ENCODE measurements at regions not wholly inside any gene's neighbourhood (a gene's known extent, or its start where the extent isn't known, plus 50 kb on each side); places are given as distances from the start of the nearest gene placed in this dataset.
"Not testable (repeated sequence)": the region's sequence is repeated elsewhere in the genome, so short reads cannot be mapped to it uniquely, and the experiment has no call there.

DNA sequence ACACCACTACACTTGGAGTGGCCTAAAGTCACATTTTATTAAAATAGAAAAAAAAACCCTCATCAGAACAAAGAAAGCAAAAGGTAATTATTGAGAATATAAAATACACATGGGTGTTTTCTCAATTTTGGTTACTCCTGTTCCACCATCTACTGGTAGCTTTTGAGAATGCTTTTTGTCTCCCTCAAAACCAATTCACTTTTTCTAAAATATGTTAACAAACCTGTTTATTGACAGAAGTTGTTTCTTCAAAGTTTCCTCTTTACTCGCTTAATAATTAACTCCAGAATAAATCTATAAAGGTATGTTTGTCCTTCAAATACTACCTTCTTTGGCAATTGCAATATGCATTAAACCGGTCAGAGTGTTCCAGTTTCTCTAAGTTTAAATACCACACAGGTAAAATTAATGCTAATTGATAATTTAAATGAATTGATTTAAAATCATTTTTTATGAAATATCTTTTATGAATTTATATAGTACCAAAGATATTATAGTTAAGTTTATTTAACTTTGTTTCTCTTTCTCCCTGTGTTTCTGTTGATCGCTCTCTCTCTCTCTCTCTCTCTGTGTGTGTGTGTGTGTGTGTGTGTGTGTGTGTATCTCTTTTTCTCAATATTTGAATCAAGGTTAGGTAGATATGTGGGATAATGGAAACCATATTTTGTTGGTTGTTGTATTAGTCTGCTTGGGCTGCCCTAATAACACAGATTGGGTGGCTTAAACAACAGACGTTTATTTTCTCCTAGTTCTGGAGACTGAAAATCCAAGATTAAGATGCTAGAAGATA, 487.4 kb downstream of the PRDM9 start:
- DNase-seq, result no peak

- no peak for DNase-seq
Observed at GRCh38 chr5:23996525-23996924, 489.1 kb downstream of the PRDM9 start.

DNA sequence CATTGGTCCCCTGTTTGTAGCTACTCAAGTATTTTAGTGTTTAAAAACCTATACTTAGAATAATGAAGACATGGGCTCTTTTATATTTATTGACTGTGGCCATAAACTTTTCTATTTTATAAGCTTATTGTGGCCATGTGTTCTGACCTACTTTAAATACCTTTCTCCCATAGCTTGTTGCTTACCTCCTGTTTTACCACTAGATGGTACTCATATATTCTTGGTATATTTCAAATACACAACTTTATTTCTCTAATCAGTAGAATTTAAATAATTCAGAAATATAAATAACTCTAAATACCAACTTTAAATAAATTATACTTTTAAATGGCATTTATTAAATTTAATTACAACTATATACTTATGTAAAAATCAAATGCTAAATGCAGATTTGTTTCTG, 498.0 kb downstream of the PRDM9 start:
- no peak for DNase-seq

- DNase-seq, result not testable (repeated sequence)
Observed at GRCh38 chr5:24017710-24018109, 510.3 kb downstream of the PRDM9 start.

DNA sequence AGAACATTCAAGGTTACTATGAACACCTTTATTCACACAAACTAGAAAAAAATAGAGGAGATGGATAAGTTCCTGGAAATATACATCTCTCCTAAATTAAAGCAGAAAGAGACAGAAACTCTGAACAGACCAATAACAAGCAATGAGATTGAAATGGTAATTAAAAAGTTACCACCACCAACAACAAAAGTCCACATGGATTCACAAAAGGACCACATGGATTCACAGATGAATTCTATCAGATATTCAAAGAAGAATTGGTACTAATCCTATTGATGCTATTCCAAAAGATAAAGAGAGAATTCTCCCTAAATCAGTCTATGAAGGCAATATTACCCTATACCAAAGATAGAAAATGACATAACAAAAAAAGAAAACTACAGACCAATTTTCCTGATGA, 518.9 kb downstream of the PRDM9 start:
- no peak for DNase-seq

DNA sequence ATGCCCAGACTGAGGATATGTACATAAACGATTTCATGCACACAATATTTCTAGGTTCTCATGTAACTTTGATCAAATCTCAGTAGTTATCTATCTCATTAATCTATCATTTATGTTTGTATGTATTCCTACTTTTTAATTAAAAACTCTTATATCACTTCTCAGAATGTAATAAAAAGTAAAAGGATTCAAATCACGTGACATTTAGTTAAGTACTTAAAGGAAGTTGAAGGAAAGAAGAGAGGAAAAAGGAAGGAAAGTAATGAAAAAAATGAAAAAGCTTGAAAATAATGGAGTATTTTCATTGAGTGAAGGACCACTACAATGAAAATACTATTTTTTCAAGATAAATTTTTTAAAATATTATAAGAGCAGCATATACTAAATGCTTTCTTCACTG, 535.3 kb downstream of the PRDM9 start:
- no peak for DNase-seq

GRCh38 chr5:24045046-24045445, 537.6 kb downstream of the PRDM9 start:
- DNase-seq, result no peak

DNA sequence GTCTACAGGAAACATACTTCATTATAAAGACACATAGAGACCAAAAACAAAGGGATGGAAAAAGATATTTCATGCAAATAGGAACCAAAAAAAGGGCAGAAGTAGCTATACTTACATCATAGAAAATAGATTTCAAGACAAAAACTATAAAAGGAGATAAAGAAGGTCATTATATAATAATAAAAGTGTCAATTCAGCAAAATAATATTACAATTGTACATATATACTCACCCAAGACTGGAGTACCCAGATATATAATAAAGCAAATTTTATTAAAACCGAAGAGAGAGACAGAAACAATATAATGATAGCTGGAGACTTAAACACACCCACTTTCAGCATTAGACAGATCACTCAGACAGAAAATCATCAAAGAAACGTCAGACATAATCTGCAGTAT, 546.3 kb downstream of the PRDM9 start:
- DNase-seq, result no peak

- DNase-seq, result no peak
Observed at GRCh38 chr5:24059006-24059405, 551.6 kb downstream of the PRDM9 start.

GRCh38 chr5:24059716-24060115, 552.3 kb downstream of the PRDM9 start:
- no peak for DNase-seq

- no peak for DNase-seq
Observed at GRCh38 chr5:24065779-24066178, 558.4 kb downstream of the PRDM9 start.

GRCh38 chr5:24067208-24067607, 559.8 kb downstream of the PRDM9 start:
- DNase-seq, result no peak

- no peak for DNase-seq
Observed at GRCh38 chr5:24068524-24068923, 561.1 kb downstream of the PRDM9 start.

DNA sequence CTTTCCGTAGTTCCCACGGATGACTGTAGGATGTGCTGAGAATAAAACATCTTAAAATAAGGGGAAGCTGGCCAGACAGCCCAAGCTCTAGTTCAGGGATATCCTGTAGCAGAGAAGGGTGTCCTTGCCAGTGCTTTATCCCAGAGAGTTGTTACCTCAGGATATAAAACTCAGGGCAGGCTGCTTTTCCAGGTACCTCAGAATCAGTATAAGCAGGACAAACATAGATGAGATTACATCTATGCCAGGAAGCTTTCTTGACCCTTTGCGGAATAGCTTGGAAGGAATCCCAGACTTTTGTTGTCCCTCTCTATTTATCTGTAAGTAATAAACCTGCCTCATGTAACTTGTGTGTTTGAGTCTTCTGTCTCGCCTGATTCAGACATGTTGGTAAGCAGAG, 565.7 kb downstream of the PRDM9 start:
- no peak for DNase-seq

DNA sequence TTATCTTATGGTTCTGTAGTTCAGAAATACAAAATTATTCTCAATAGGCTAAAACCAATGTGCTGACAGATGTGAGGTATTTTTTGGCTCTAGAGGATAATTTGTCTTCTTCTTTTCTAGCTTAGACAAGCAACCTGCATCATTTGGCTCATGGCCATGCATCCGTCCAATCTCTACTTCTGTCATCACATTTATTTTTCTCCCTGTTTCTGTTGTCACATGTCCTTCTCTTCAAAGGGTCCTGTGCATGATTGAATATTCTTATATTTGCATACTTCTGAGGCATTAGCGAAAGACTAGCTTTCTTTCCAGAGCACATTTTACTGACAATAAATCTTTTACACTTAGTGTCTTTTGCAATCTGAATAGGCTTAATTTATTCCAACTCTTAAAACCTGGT, 564.7 kb downstream of the CDH10 start:
- no peak for DNase-seq

GRCh38 chr5:24094081-24094679, 550.6 kb downstream of the CDH10 start:
- DNase-seq, result no peak

- no peak for DNase-seq
Observed at GRCh38 chr5:24102010-24102409, 542.8 kb downstream of the CDH10 start.

DNA sequence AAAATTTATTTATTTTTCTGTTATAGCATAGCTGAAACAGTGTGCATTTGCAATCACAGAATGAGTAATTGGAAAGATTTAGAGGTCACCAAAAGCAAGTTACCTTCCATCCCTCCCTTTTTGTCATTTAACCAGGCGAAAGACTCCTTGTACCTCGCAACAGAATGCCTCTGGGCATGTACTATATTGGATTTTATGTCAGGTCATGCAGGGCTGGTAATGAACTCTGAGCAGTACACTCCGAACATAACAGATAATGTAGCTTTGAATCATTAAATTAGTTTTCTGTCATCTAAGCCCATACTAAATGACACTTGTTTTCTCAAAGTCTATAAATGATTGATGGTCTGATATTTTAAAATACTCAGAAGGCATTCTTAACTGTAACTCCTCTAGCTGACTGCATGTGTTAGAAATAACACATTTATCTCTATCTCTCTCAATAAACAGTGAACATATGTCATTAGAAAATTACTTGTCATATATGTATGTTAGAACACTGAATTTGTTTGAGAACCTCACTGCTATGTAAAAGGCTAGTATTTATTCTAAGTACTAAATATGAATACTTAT, 541.2 kb downstream of the CDH10 start:
- DNase-seq, result no peak

DNA sequence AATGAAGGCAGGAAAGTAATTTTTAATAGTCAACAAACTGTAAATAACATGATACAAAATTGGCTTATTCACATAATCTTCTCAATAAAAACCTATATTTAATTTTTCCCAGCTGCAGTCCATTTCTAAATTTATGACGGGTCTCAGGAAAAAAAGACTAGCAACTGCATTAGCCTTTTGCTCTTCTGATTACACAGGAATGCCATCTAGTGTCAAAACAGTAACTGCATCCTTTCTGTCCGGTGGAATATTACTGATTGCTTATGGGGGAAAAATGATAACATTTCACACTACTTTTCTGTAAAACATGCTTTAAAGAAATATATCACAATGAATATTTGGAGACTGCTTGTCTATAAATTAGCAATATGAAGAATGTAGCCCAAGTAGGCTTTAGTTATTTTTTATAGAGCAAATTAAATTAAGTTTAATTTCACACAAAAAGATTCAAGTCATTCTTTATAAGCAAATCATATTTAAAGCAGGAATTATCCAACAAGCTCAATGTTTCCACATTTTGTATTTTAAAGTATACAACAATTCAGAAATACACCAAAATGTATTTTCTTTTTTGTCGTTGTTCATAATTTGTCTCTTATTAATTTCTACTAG, 534.7 kb downstream of the CDH10 start:
- no peak for DNase-seq

DNA sequence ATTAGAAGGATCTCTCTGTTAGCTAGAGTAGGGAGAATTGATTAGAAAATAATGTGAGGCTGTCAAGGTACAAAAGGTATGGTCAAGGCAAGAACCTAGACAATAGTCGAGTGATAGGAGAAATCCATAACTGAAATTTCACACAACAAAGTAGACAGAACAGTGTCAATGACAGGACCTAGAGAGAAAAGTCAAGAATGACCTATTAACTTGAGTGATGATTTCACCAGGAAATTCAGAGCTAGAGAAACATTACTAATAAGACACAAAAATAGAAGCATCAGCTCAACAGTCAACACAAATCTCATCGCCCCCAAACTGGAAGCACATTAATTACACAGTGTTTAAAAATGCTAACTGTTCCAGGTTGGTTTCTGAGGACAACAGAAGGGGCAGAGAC, 532.4 kb downstream of the CDH10 start:
- no peak for DNase-seq

DNA sequence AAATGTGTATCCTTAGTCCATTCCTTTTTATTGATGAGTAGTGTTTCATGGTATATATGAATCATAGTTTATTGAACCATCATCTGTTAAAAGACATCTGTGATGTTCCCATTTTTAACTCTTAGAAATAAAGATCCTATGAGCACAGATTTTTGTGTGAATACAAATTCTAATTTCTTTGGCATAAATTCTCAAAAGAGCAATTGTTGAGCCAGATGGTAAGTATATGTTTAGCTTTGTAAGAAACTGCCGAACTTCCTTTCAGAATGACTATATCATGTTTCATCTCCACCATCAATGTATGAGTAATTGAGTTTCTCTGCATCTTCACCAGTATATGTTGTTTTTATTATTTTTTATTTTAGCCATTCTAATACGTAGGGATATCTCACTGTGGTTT, 526.4 kb downstream of the CDH10 start:
- DNase-seq, result no peak

GRCh38 chr5:24135536-24135935, 509.2 kb downstream of the CDH10 start:
- no peak for DNase-seq

GRCh38 chr5:24141046-24141445, 503.7 kb downstream of the CDH10 start:
- DNase-seq, result no peak

- no peak for DNase-seq
Observed at GRCh38 chr5:24142341-24142740, 502.4 kb downstream of the CDH10 start.
